PC-3 (cell line): ENCODE measurements at regions not wholly inside any gene's neighbourhood (a gene's known extent, or its start where the extent isn't known, plus 50 kb on each side); places are given as distances from the start of the nearest gene placed in this dataset.

Experiments
- ATAC-seq: fragments of 200-7000 bp; cut with Tn5 transposase; 2 replicates; pipeline ENCODE4 v1.9.1; 2020; ENCODE audit warnings: mild to moderate bottlenecking, moderate library complexity
- BruUV-seq: library from RNA; stranded (reverse); fragments of 400-500 nt; replicated peaks from 2 replicates; lab custom pipeline; 2021; lab: Mats Ljungman, UMichigan
- CTCF ChIA-PET: fragments of 300-600 bp; sonication (Branson Sonifier 250); formaldehyde crosslinking; loops from one replicate; lab custom pipeline; 2022; ENCODE audit warnings: antibody characterized with exemption; lab: Charles Lee
- POLR2A ChIA-PET: fragments of 300-600 bp; sonication (Branson Sonifier 250); formaldehyde crosslinking; loops from one replicate; lab custom pipeline; 2022; ENCODE audit warnings: antibody characterized with exemption; ENCODE audit not compliant: unreplicated experiment; lab: Charles Lee
- DNase-seq: peaks from one replicate; pipeline ENCODE4 v3.0.0-alpha.2; 2015
- H2AFZ ChIP-seq: fragments of 300-600 bp; sonication (generic); 2 replicates; pipeline ENCODE4 v1.6.0; 2016; ENCODE audit warnings: antibody characterized with exemption, low read length
- H3F3A ChIP-seq: fragments of 300-600 bp; sonication (generic); one replicate; pipeline ENCODE4 v1.6.0; 2017; ENCODE audit warnings: antibody characterized with exemption, low read length, control low read depth, mild to moderate bottlenecking; ENCODE audit not compliant: unreplicated experiment
- H3K27ac ChIP-seq: fragments of 300-600 bp; sonication (generic); 2 replicates; pipeline ENCODE4 v1.5.1; 2016; ENCODE audit warnings: mild to moderate bottlenecking, low read length
- H3K27me3 ChIP-seq: fragments of 300-600 bp; sonication (generic); 2 replicates; pipeline ENCODE4 v1.6.1; 2016; ENCODE audit warnings: low read length, mixed read lengths
- H3K36me3 ChIP-seq: fragments of 300-600 bp; sonication (generic); 2 replicates; pipeline ENCODE4 v1.6.1; 2016; ENCODE audit warnings: low read depth, mixed run types, low read length, mixed read lengths
- H3K4me1 ChIP-seq: fragments of 300-600 bp; sonication (generic); 2 replicates; pipeline ENCODE4 v1.5.1; 2016; ENCODE audit warnings: low read length; ENCODE audit not compliant: insufficient read depth
- H3K4me2 ChIP-seq: fragments of 300-600 bp; sonication (generic); 2 replicates; pipeline ENCODE4 v1.6.0; 2016; ENCODE audit warnings: low read length
- H3K4me3 ChIP-seq: fragments of 300-600 bp; sonication (generic); 2 replicates; pipeline ENCODE4 v1.5.1; 2016; ENCODE audit warnings: mild to moderate bottlenecking, low read length, mixed read lengths
- H3K79me2 ChIP-seq: fragments of 300-600 bp; sonication (generic); 2 replicates; pipeline ENCODE4 v1.6.1; 2017; ENCODE audit warnings: low read length, mixed read lengths
- H3K9ac ChIP-seq: fragments of 300-600 bp; sonication (generic); 2 replicates; pipeline ENCODE4 v1.6.0; 2016; ENCODE audit warnings: mild to moderate bottlenecking, low read length
- H3K9me2 ChIP-seq: fragments of 300-600 bp; sonication (generic); replicated peaks from 2 replicates; pipeline ENCODE4 v1.6.1; 2016; ENCODE audit warnings: mixed run types, low read length, mixed read lengths
- H3K9me3 ChIP-seq: fragments of 300-600 bp; sonication (generic); 2 replicates; pipeline ENCODE4 v1.6.1; 2016; ENCODE audit warnings: low read length, mixed read lengths
- H4K20me1 ChIP-seq: fragments of 300-600 bp; sonication (generic); 2 replicates; pipeline ENCODE4 v1.6.1; 2016; ENCODE audit warnings: low read length, mixed read lengths
- CTCF ChIP-seq: fragments of 300-600 bp; sonication (generic); conservative IDR thresholded peaks from 2 replicates; pipeline ENCODE4 v1.5.1; 2017; ENCODE audit warnings: antibody characterized with exemption, low read depth, mild to moderate bottlenecking, low read length
- EZH2 ChIP-seq: fragments of 300-600 bp; sonication (generic); IDR thresholded peaks from one replicate; pipeline ENCODE4 v1.6.1; 2017; ENCODE audit warnings: antibody characterized with exemption, mild to moderate bottlenecking, low read length; ENCODE audit not compliant: unreplicated experiment
- EZH2phosphoT487 ChIP-seq: fragments of 300-600 bp; sonication (generic); IDR thresholded peaks from 2 replicates; pipeline ENCODE4 v1.6.1; 2018; ENCODE audit warnings: mild to moderate bottlenecking, antibody characterized with exemption, low read length, borderline replicate concordance
- intact Hi-C: fragments of 100-400 bp; cut with micrococcal nuclease; formaldehyde crosslinking; loops from 2 replicates; pipeline ENCODE4 v1.9.0; 2023

GRCh38 chr1:59126366-59126765 is 170.5 kb upstream of the FGGY start:
- Histone ChIP-seq H3K9me2 (no peaks in the 10 kb centered on the region), H3F3A (no peaks in the 10 kb centered on the region), H3K4me2 (no peak overlapping the region), H4K20me1 (no peaks in the 10 kb centered on the region), H3K9me3 (no peaks in the 10 kb centered on the region), H3K9ac (no peak overlapping the region), H3K4me1 (peaks cover 15% of the 10 kb centered on the region), H3K4me3 (no peak overlapping the region), H2AFZ (no peak overlapping the region), H3K27me3 (no peaks in the 10 kb centered on the region), H3K36me3 (no peaks in the 10 kb centered on the region), H3K79me2 (no peaks in the 10 kb centered on the region), H3K27ac (no peak overlapping the region)
- POLR2A ChIA-PET: interaction anchor here (0.6 kb wide), 1 partner anchor 580 kb away, joined by 3 read pairs; the partner anchor contains the start of gene OMA1
- ATAC-seq: no peak
- intact Hi-C loops: no loop called here
- CTCF ChIA-PET: no interaction called here
- DNase-seq: no peak
- no TSS peak for BruUV-seq
- TF ChIP-seq EZH2 (no peak), CTCF (no peak)

GRCh38 chr1:59128239-59128736 is 168.6 kb upstream of the FGGY start:
- ATAC-seq (peak; percentile 81), DNase-seq (peak; percentile 55)
- H3K4me1 ChIP-seq: peaks cover 15% of the 10 kb centered on the region
- no peaks in the 10 kb centered on the region for H3K9me2 ChIP-seq
- ChIA-PET CTCF (no interaction called here), POLR2A (interaction anchor here (0.6 to 0.7 kb wide), 2 partner anchors 57 to 315 kb away, joined by 3 to 5 read pairs; no protein-coding TSS in a partner anchor)
- H3K27ac ChIP-seq: no peak overlapping the region
- H2AFZ ChIP-seq: no peak overlapping the region
- intact Hi-C loops: no loop called here
- H3K4me3 ChIP-seq: no peak overlapping the region
- no peaks in the 10 kb centered on the region for H3K79me2 ChIP-seq
- TF ChIP-seq CTCF: no peak
- TF ChIP-seq EZH2: no peak
- TF ChIP-seq EZH2phosphoT487: no peak
- no peaks in the 10 kb centered on the region for H3K9me3 ChIP-seq
- BruUV-seq: no TSS peak
- no peaks in the 10 kb centered on the region for H3K36me3 ChIP-seq
- H4K20me1 ChIP-seq: no peaks in the 10 kb centered on the region
- no peaks in the 10 kb centered on the region for H3F3A ChIP-seq
- H3K9ac ChIP-seq: no peak overlapping the region
- H3K4me2 ChIP-seq: peak overlapping the region; percentile 15; the same call in 1 of the 2 replicates
- H3K27me3 ChIP-seq: no peaks in the 10 kb centered on the region

GRCh38 chr1:59128784-59129227 is 168.1 kb upstream of the FGGY start:
- H3K79me2 ChIP-seq: no peaks in the 10 kb centered on the region
- H3K9ac ChIP-seq: no peak overlapping the region
- H3K27ac ChIP-seq: no peak overlapping the region
- H3K4me3 ChIP-seq: no peak overlapping the region
- intact Hi-C loops: no loop called here
- no peaks in the 10 kb centered on the region for H4K20me1 ChIP-seq
- POLR2A ChIA-PET: interaction anchor here (0.6 to 0.7 kb wide), 2 partner anchors 58 to 315 kb away, joined by 3 to 5 read pairs; no protein-coding TSS in a partner anchor
- BruUV-seq: no TSS peak
- no peak for TF ChIP-seq EZH2
- no peak for TF ChIP-seq CTCF
- no peak for TF ChIP-seq EZH2phosphoT487
- CTCF ChIA-PET: no interaction called here
- H3K4me2 ChIP-seq: peak overlapping the region; percentile 15; the same call in 1 of the 2 replicates
- no peaks in the 10 kb centered on the region for H3K9me2 ChIP-seq
- no peaks in the 10 kb centered on the region for H3K27me3 ChIP-seq
- H3K4me1 ChIP-seq: peaks cover 15% of the 10 kb centered on the region
- no peaks in the 10 kb centered on the region for H3K36me3 ChIP-seq
- no peaks in the 10 kb centered on the region for H3K9me3 ChIP-seq
- no peaks in the 10 kb centered on the region for H3F3A ChIP-seq
- ATAC-seq (no peak; the same call in 1 of the 2 replicates), DNase-seq (peak; percentile 38)
- H2AFZ ChIP-seq: no peak overlapping the region
